NCI-H128 (cell line): ENCODE measurements at regions not wholly inside any gene's neighbourhood (a gene's known extent, or its start where the extent isn't known, plus 50 kb on each side); places are given as distances from the start of the nearest gene placed in this dataset.
"Not testable (repeated sequence)": the region's sequence is repeated elsewhere in the genome, so short reads cannot be mapped to it uniquely, and the experiment has no call there.

Experiments
- DNase-seq: peaks from one replicate; lab custom pipeline; 2025; ENCODE audit not compliant: unreplicated experiment; lab: John Stamatoyannopoulos, UW

DNA sequence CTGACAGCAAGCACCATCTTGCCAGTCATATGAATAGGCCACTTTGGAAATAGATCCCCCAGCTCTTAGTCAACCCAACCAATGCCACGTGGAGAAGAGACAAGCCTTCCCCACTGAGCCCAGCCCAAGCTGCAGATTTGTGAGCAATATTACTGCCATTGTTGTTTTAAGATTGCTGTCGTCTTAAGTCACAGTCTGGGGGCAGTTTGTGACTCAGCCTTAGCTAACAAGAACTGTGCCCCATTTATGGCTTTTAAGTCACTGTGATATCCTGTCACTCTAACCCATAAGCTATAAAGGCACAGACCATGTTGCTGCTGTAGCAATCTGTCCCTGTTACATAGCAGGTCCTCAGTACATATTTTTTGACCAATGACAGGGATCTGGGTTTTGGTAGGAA, 464.2 kb downstream of the MED13L start:
- DNase-seq, result no peak

DNA sequence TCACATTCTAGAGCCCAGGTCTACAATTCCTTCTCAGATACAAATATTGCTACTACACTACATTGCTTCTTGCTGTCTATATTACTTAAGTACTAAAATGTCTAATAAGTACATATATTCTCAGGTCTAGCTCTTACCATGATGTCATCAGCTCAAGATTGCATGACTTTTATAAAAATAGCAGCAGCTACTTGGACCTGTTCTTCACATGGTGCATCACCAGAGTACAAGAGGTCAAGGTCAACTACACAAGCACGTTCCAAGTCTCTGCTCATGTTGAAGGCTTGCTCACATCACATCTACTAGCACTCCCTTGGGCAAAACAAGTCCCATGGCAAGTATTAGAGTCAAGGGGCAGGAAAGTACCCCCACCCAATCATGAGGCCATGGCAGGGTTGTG, 465.6 kb downstream of the MED13L start:
- no peak for DNase-seq

DNA sequence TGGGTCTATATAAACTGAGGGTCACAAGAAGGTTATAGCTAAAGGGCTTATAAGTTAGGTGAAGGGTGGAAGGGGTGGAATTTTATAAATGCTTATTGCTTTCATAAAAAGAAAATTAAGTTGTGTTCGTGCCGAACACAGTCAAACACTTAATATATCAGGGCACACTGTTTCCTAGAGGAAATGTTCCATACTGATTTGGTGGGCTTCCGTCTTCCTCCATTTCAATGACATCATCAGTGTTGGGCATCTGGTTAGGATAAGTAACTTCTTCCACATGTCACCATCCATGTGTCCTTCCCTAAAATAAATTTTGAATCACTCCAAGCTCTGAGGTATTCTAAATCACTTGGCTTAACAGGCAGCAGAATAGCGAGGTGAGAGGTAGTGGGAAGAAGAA, 466.4 kb downstream of the MED13L start:
- no peak for DNase-seq

DNA sequence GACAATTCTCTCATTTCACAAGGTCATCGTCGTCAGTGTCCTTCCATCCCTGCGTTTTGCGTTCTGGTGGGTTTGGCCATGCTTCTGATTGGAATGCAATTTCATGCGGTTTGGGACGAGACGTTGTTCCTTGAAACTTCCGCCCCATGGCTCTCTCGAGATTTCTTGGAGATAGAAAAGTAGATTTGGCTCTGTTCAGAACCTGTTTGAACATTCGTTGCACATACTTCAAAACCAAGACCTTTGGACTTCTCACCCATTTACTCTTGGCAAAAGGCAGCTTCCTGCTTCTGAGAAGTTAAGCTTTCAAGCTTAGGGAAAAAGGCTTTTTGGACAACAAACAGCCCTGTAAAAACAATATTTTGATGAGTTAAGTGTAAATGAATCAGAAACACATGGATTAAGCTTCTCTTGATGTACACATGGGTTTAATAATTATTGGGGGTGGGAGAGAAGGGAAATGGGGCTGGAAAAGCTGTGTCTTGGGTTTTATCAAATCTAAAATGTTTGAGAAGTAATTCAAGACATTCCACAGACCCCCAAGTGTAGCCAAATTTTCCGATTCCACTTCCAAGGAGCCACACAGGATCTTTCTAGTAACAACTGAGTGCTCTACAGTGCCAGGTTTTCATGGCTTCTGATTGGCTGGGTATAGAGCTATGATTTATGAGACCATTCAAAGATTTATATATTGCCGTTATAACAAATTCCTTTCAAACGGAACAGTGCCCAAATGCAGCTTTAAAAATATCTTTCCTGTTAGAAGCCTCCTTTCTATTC, 467.2 kb downstream of the MED13L start:
- no peak for DNase-seq

DNA sequence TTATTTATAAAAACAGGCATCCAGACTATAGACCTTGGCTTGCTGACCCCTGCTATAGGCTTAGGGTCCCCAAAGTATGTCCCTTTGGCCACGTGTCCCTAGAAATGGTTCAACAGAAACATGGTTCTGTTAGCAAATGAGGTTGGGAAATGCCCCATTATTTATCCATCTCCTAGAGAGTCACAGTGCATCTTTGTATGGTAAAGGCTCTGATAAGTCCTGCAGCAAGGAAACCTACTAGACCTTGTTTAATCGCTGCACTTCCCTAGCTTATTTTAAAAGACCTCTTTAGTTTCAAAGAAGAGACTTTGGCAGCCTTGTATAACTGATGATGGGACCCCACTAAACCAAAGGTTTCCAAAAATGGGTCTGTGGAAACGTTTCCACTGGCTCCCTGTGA, 471.5 kb downstream of the MED13L start:
- no peak for DNase-seq

DNA sequence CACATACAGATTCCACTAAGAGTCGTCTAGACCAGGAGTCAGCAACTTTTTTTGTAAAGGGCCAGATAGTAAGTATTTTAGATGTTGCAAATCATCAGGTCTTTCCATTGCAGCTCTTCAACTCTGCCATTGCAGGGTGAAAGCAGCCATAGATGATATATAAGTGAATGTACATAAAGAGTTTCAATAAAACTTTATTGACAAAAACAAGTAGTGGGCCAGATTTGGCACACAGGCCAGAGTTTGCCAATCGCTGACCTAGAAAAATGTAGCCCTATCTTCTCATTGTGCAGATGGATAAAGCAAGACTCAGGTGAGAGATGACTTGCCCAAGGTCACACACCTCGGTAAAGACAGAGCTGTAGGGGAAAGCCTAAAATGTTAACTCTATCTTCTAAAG, 474.7 kb downstream of the MED13L start:
- DNase-seq, result no peak

DNA sequence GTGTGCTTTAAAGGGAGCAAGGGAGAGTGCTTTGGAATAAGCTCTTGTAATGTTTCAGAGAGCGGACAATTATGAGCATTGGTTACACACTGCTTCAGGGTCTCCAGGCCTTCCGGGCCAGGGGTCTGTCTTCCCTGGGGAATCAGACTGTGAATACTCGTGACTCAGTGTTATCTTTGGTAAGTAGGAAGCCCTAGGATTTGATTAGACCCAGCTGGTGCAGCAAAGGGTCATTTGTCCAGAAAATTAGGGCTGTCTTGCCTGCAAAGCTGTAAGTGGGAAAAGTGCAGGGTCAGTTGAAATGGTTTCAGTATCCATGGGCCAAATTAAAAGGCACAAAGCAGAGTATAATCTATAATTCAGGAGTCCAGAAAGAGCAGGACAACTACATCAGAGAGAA, 475.6 kb downstream of the MED13L start:
- DNase-seq, result no peak

DNA sequence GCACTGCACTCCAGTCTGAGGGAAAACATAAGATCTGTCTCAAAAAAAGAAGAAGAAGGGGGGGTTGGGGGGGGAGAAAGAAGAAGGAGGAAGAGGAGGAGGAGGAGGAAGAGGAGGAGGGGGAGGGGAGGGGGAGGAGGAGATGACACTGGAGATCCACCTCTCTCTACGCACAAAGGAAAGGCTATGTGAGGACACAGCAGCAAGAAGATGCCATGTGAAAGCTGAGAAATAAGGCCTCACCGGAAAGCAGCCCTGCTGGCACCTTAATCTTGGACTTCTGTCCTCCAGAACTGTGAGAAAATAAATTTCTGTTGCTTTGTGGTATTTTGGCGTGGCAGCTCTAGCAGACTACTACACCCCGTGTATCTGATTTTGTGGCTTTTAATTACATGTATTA, 477.9 kb downstream of the MED13L start:
- DNase-seq, result no peak

DNA sequence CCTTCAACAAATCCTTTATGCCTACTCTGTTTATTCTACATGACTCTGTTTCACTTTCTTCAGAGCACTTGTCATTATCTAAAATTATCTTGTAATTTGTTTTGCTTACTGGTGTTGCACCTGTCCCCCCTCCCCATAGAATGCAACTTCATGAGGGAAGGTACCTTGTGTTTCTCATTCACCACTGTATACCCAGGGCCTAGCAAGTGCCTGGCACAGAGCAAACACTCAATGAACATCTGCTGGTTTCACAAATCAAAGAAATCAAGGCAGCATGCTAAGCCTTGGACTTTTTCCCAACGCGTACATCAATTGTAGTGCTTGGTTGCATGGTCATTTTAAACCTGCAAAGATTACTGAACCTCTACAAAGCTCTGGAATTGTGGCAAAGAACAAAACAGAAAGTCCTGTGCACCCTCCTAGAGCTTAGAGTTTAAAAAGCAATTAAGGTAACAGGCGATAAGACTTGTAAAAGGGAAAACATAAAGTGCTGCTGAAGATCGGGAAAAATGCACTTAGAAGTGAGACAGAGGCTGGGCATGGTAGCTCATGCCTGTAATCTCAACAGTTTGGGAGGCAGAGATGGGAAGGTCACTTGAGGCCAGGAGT, 479.1 kb downstream of the MED13L start:
- DNase-seq, result no peak

DNA sequence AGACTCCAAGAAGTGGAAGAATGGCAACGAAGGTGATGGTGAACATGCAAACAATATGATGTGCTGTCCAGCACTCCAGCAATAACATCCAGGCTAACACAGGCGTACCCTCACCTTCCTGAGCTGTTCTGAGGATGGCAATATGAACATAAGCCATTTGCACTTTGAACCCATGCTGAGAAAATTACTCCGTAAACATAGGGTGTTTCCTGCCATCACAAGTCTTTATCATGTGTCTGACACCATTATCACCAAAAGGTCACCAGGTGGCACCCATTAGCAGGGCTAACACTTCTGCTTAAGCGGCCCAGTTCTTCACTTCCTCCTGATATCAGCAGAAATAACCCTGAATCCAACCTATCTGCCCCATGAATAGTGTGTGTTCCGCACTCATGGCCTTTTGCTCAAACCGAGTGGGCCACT, 482.8 kb downstream of the MED13L start:
- no peak for DNase-seq

DNA sequence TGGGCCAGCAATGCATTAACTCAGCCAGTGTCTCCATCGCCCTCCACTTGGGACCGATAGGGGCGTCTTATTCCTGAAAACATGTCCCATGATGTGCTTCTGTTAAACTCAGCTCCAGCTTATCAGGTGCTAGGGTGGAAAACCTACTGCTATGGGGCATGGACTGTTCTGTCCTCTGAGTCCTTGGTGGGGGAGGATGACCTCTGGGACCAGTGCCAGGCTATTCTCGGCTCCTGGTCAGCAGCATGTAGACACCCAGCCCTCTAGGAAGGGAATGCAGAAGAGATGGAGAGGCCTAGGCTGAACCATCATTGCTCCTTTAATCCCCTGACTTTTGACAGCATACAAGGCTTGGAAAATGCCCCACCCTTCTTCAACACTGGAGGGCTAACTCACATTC, 486.2 kb downstream of the MED13L start:
- no peak for DNase-seq

DNA sequence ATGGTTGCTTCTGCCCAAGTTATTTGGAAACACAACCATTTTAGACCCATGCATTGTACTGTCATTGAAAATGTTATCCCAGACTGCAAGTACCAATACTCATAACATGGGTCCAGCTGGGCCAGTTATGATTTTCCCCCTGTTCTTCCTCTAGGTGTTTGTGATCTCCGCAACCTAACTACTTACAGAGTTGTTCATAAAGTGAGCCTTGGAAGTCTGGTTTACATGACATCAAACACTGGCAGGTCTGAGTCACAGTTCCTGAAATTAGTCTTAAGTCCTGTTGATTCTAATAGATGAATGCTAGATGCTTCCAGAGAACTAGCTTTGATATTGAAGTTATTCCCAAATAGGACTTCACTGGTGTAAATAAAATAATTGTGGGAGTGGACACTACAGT, 487.0 kb downstream of the MED13L start:
- DNase-seq, result no peak

DNA sequence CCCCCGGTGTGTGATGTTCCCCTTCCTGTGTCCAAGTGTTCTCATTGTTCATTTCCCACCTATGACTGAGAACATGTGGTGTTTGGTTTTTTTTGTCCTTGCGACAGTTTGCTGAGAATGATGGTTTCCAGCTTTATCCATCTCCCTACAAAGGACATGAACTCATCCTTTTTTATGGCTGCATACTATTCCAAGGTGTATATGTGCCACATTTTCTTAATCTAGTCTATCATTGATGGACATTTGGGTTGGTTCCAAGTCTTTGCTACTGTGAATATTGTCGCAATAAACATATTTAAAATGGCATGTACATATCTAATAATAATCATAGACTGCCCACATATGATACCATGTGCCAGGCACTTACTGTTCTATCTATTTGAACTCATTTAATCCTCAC, 491.0 kb downstream of the MED13L start:
- not testable (repeated sequence) for DNase-seq

DNA sequence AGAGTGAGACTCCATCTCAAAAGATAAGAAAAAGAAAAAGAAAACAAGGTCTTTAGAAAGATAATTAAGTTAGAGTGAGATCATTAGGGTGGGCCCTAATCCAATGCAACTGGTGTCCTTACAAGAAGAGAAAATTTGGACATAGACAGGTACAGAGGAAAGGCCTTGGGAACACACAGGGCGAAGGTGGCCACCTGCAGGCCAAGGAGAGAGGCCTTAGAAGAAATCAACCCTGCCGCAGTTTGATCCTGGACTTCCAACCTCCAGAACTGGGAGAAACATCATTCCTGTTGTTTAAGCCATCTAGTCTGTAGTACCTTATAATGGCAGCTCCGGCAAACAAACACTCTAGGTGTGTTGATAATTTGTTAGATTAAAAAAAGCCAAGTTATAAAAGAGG, 491.9 kb downstream of the MED13L start:
- DNase-seq, result no peak

DNA sequence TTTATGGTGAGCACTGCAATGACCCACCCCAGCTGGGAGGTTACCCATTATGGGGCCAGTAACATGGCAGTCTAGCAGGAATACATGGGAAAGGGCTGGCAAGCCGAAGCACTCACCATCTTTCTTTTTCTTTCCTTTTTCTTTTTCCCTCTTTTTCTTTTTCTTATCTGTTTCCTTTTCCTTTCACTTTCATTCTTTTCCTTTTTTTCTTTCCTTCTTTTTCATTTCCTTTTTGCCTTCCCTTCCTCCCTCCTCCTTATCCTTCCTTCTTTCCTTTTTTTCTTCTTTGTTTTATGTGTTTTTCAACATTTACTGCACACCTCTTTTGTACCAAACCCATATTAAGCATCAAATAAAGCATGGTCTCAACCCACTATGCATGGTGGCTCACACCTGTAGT, 501.1 kb downstream of the MED13L start:
- no peak for DNase-seq

DNA sequence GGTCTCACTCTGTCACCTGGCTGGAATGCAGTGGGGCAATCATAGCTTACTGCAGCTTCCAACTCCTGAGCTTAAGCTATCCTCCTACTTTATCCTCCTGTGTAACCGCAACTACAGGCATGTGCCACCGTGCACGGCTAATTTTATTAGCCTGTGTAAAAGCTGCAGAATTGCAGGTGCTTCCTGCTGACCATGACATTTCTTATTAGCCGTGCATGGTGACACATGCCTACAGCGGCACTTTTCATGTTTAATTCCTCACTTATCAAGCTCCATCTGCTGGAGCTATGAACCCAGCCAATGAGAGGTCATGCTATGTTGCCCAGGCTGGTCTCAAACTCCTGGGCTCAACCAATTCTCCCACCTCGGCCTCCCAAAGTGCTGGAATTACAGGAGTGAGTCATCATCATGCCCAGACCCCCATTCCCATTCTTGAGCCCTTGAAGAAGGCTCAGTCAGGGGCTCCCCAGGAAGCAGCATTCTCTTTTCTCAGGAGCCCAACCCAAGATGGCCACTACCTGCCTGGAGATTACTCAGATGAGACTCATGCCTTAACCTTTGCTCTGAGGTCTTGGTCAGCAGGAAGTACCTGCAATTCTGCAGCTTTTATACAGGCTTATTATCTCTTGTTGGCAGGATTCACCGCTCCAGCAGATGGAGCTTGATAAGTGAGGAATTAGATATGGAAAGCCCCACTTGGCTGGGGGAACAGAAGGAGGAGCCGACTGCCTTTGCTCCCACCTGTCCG, 503.2 kb downstream of the MED13L start:
- no peak for DNase-seq

DNA sequence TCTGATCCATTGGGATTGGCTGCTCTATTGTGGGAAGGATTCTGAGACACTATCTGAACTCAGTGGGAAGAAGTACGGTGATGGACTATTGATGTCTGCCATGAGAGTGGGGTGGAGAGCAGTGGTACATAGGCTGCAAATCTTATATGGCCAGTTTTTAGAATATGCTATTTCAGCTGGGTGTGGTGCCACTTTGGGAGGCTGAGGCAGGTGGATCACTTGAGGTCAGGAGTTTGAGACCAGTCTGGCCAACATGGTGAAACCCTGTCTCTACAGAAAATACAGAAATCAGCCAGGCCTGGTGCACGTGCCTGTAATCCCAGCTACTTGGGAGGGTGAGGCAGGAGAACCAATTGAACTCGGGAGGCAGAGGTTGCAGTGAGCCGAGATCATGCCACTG, 505.9 kb downstream of the MED13L start:
- no peak for DNase-seq

DNA sequence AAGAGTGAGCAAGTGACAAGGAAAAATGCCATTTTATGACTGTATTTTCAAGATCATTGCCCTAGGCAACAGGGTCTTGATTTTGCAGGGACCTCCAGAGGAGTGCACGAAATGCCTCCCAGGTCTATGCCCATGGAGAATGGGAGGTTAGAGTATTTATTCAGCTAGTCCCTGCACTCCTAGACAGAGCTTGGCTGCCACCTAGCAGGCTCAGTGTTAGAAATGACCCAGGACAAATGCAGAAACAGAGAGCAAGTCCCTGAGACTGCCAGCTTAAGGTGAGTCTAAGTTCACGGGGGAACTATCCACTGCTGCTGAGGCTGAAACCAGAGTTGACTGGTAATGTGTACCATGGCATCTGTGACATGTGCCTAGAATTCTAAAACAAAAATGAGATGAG, 506.4 kb downstream of the MED13L start:
- DNase-seq, result no peak

DNA sequence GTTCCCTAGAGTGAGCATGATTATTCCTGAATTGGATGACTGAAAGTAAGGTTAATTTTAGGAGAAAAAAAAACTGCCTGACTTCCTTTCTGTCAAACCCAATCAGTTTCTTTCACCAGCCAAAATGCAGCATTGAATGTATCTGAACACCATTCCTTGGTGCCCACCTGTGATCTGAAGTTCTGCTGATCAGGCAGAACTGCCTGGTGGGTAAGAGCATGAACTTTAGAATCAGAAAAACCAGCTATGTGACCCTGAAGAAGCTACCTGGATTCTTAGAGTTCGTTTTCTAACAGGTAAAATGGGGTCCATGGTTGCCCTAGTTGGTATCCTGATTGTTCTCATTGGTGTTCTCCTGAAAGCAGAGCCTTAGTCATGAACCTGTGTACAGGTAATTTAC, 506.9 kb downstream of the MED13L start:
- no peak for DNase-seq

DNA sequence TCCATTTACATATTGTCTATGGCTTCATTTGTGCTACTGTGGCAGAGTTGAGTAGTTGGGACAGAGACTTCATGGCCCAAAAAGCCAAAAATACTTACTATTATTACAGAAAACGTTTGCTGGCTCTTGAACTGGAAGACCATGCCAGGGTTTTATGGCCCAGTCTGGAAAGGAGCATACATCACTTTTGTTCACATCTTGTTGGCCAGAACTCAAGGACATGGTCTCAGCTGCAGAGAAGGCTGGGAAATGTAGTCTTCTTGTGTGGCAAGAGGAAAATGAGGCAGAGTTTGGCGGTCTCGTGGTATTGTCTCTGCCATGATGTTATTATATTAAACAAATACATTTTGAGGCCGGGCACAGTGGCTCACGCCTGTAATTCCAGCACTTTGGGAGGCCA, 509.6 kb downstream of the MED13L start:
- no peak for DNase-seq

DNA sequence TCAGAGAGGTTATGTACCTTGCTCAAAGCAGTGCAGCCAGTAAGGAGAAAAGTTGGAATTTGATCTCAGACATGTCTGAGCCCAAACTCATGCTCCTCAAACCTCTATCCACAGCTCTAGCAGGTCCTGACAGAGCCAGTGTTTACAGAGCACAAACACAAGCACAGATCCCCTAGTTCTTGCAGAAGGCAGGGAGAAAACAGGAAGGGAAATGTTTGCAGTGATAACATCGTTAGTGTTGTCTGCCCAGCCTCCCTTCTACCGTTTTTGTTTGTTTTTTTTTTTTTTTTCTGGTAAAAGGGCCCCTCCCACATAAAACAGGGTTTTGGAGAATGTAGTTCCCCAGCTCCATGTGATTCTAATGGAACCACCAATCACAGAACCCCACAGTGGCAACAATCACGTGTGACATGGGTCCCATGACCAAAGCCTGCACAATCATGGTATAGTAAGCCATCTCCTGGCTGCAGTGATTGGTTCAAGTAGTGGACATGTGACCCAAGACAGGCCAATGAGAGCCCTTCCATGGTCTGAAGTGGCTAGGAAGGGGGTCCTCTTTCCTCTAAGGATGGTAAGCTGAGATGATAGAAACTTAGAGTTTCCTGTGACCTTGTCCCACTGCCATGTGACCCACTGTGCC, 513.4 kb downstream of the MED13L start:
- DNase-seq, result no peak

DNA sequence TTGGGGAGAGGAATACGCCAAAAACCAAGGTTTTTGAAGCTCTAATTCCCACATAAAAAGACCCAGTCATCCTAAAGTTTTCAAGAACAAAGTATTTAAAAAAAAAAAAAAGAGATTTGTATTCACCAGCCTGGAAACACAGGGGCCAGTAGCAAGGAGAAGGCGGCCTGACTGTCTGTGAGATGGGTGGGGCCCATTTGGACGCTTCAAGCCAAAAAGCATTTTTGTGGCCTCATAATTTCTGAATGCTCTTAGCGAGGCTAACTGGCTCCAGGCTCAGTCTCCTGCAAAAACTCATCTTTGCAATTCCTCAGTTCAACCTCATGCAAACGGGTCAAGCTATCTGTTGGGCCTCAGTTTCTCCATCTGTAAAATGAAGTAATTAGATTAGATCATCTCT, 514.1 kb downstream of the MED13L start:
- DNase-seq, result no peak
